WERI-Rb-1 (cell line): ENCODE measurements at regions not wholly inside any gene's neighbourhood (a gene's known extent, or its start where the extent isn't known, plus 50 kb on each side); places are given as distances from the start of the nearest gene placed in this dataset.
A peak's percentile ranks its signal among the peaks of the same experiment; 100 is the strongest.

ENCODE experiments used
- DNase-seq: peaks from one replicate; pipeline ENCODE4 v3.0.0-alpha.2; 2020
- H3K27ac ChIP-seq: fragments of 250-450 bp; sonication (Bioruptor Pico); 2 replicates; pipeline ENCODE4 v1.5.1; 2020; ENCODE audit warnings: mild to moderate bottlenecking, moderate library complexity
- H3K27me3 ChIP-seq: fragments of 250-450 bp; sonication (Bioruptor Pico); 2 replicates; pipeline ENCODE4 v1.5.1; 2021; ENCODE audit warnings: mild to moderate bottlenecking, low read depth, moderate library complexity; ENCODE audit not compliant: insufficient read depth, severe bottlenecking
- H3K36me3 ChIP-seq: fragments of 250-450 bp; sonication (Bioruptor Pico); 2 replicates; pipeline ENCODE4 v1.5.1; 2020; ENCODE audit warnings: mild to moderate bottlenecking, moderate library complexity
- H3K4me3 ChIP-seq: 2 replicates; pipeline ENCODE4 v1.5.1; 2011; ENCODE audit warnings: low read depth, mild to moderate bottlenecking, control low read depth, low read length
- H3K9me3 ChIP-seq: fragments of 250-450 bp; sonication (Bioruptor Pico); 2 replicates; pipeline ENCODE4 v1.5.1; 2021; ENCODE audit warnings: mild to moderate bottlenecking, moderate library complexity; ENCODE audit not compliant: severe bottlenecking
- TF ChIP-seq, protein P1 (sequence below): IDR thresholded peaks from 2 replicates; pipeline ENCODE4 v1.5.1; 2011; ENCODE audit warnings: low read depth, mild to moderate bottlenecking, control low read depth, inconsistent platforms, low read length

GRCh38 chr18:60149316-60149715, 223.3 kb downstream of the MC4R start:
- no peak for DNase-seq
- Histone ChIP-seq H3K27me3 (no peaks in the 10 kb centered on the region), H3K9me3 (no peaks in the 10 kb centered on the region), H3K4me3 (no peak overlapping the region), H3K27ac (no peak overlapping the region), H3K36me3 (no peaks in the 10 kb centered on the region)
- TF ChIP-seq, protein P1, sequence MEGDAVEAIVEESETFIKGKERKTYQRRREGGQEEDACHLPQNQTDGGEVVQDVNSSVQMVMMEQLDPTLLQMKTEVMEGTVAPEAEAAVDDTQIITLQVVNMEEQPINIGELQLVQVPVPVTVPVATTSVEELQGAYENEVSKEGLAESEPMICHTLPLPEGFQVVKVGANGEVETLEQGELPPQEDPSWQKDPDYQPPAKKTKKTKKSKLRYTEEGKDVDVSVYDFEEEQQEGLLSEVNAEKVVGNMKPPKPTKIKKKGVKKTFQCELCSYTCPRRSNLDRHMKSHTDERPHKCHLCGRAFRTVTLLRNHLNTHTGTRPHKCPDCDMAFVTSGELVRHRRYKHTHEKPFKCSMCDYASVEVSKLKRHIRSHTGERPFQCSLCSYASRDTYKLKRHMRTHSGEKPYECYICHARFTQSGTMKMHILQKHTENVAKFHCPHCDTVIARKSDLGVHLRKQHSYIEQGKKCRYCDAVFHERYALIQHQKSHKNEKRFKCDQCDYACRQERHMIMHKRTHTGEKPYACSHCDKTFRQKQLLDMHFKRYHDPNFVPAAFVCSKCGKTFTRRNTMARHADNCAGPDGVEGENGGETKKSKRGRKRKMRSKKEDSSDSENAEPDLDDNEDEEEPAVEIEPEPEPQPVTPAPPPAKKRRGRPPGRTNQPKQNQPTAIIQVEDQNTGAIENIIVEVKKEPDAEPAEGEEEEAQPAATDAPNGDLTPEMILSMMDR, result no peak

- Histone ChIP-seq H3K4me3 (no peak overlapping the region), H3K9me3 (no peaks in the 10 kb centered on the region), H3K27ac (no peak overlapping the region), H3K36me3 (no peaks in the 10 kb centered on the region), H3K27me3 (no peaks in the 10 kb centered on the region)
- TF ChIP-seq, protein P1, result no peak
- DNase-seq, result no peak
These were observed 225.3 kb downstream of the MC4R start for GRCh38 chr18:60147323-60147722.

- no peaks in the 10 kb centered on the region for H3K36me3 ChIP-seq
- H3K9me3 ChIP-seq, result no peaks in the 10 kb centered on the region
- DNase-seq, result no peak
- TF ChIP-seq, protein P1, result no peak
- H3K27ac ChIP-seq, result no peak overlapping the region
- H3K27me3 ChIP-seq, result no peaks in the 10 kb centered on the region
- no peak overlapping the region for H3K4me3 ChIP-seq
These were observed 226.2 kb downstream of the MC4R start for GRCh38 chr18:60146220-60146960.

DNA sequence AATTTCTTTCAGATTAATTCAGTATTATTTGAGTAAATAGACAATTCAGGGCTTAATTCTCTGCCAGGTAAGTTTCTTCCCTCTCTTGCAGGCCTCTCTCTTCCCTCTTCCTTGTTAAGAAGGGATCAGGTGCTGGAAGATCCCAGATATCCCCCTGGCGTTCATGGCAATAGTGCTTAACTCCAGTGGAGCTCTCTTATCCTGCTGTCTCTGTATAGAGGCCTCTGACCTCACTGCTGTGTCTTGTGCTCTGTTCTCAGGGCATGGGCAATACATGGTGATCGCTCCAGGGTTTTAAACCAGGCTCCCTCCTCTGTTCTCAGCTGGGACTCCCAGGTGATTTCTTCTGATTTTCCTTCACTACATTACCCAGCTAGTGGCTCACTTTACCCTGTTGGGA, 226.8 kb downstream of the MC4R start:
- no peaks in the 10 kb centered on the region for H3K27me3 ChIP-seq
- peak; percentile 59 for DNase-seq
- TF ChIP-seq, protein P1, result peak; percentile 39
- H3K9me3 ChIP-seq, result no peaks in the 10 kb centered on the region
- H3K4me3 ChIP-seq, result no peak overlapping the region
- no peaks in the 10 kb centered on the region for H3K36me3 ChIP-seq
- H3K27ac ChIP-seq, result no peak overlapping the region

DNA sequence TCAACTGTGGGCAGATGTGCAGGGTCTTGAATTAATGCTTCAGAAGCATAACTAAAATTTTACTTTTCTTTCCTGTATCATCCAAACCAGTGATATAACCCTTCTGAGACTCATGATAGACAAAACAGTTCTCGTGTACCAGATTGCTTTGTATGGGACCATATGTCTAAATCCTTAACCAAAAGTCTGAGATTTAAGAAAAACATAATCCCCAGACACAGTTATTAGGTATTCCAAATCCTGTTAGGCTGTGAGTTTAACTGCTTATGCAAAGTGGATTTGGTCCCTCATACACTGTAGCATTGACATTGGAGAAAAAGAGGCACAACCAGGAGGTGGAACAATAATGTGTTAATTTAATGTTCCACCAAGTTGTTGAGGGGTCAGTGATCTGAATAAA, 235.0 kb downstream of the PMAIP1 start:
- H3K27ac ChIP-seq, result no peak overlapping the region
- peaks cover 5% of the 10 kb centered on the region for H3K9me3 ChIP-seq
- TF ChIP-seq, protein P1, result no peak
- no peaks in the 10 kb centered on the region for H3K36me3 ChIP-seq
- no peak for DNase-seq
- H3K4me3 ChIP-seq, result no peak overlapping the region
- no peaks in the 10 kb centered on the region for H3K27me3 ChIP-seq

GRCh38 chr18:60130284-60130683, 230.5 kb downstream of the PMAIP1 start:
- Histone ChIP-seq H3K36me3 (no peaks in the 10 kb centered on the region), H3K9me3 (peaks cover 9% of the 10 kb centered on the region), H3K4me3 (no peak overlapping the region), H3K27me3 (no peaks in the 10 kb centered on the region), H3K27ac (no peak overlapping the region)
- DNase-seq, result no peak
- TF ChIP-seq, protein P1, result no peak
